COR-L47 (cell line): ENCODE measurements at regions not wholly inside any gene's neighbourhood (a gene's known extent, or its start where the extent isn't known, plus 50 kb on each side); places are given as distances from the start of the nearest gene placed in this dataset.

Source experiments
- DNase-seq: peaks from one replicate; lab custom pipeline; 2025; lab: John Stamatoyannopoulos, UW

DNA sequence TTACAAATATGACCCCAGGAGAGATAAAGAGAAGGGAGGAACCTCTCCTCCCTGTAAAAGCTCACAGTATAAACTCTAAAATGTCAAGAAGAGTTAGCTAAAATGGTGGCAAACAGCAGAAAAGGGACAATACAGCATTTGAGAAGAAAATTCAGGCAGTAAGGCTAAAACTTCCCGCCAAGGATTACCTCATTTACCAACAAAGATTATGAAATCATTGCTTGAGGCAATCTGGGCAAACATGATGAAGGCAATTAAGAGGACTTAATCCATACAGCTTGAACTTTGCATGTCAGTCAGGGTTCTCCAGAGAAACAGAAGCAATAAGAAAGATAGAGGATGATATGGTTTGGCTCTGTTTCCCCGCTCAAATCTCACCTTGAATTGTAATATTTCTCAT lies 81.4 kb downstream of the CMPK2 start:
- DNase-seq, result no peak

DNA sequence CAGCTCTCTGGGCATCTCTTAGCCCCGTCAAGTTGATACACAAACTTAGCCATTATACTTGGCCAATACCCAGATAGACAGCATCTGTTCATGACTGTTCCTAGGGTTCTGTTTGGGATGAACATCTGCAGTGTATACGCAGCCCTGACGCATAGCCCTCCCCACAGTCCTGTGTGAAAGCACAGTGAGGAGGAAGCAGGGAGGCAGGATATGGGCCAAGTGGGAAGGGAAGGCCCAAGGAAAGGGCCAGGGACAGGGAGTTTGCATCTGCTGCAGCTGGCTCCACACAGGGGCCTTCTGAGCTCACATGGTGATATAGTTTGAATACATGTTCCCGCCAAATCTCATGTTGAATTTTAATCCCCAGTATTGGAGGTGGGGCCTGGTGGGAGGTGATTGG lies 80.2 kb downstream of the CMPK2 start:
- no peak for DNase-seq

DNA sequence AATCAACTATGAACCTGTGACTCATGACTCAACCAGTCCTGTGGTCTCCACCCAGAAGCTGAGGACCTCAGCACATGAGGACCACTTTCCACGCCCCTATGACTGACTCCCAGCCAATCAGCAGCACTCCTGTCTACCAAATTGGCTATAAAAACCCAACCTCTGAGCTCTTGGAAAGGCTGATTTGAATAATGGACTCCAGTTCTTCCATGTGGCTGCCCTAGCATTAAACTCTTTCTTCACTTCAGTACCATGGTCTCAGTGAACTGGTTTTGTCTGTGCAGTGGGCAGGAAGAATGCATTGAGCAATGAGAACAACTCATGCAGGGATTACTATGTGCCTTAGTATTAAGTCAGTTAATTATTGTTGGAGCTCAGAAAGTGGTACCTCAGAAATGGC lies 78.3 kb downstream of the CMPK2 start:
- DNase-seq, result no peak

DNA sequence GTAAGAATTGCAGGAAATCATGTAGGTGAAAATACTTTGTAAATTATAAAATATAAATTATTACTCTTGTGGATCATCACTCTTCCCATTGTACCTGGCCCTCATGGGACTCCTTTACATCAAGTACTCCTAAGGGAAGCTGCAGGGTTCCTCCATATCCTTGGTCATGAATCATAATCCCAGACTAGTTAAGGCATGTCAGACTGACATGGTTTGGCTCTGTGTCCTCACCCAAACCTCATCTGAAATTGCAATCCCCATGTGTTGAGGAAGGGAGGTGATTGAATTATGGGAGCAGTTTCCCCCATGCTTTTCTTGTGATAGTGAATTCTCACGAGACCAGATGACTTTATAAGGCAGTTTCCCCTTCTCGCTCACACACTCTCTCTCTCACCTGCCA lies 77.1 kb downstream of the CMPK2 start:
- DNase-seq, result no peak

DNA sequence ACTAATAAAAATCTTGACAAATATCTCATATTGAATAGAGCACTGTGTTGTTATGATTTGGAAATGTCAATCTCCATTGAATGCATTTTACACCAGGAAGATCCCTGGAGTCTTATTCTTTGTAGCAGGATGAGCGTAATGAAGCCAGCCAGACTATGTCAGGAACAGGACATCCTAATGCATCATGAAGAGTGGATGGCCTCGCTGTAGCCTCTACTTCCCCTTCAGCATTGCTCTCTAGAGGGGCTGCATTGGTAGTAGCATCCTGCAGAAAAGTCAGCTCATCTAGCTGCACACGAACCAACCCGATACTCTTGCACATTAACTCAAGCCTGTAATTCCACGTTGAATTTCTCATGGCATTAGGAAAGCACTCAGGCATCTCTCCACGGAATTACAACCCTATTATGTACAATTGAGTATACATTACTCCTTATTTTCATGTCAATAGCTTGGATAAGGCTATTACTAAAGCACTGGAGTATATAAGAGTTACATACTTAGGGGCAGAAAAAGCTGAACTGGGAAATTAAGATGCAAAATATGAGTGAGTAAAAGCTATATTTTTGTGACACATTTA lies 76.1 kb downstream of the CMPK2 start:
- DNase-seq, result no peak

DNA sequence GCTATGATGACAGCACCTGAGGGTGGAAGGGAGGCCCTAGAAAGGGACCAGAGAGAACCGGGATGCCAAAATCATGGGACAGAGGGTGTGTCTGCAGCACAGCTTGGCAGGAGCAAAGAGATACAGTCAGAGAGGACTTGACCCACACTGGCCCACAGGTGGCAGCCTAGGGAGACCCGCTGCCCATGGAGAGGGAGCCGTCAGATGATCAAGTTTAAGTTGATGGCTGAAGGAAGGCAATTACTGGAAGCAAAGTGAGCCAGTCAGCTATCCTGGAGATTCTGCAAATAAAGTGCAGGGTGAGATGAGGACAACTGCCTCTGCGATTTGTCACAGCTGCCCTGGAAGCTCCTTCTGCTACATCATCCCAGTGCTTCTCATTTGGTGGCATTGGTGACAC lies 74.0 kb downstream of the CMPK2 start:
- DNase-seq, result peak; percentile 10

DNA sequence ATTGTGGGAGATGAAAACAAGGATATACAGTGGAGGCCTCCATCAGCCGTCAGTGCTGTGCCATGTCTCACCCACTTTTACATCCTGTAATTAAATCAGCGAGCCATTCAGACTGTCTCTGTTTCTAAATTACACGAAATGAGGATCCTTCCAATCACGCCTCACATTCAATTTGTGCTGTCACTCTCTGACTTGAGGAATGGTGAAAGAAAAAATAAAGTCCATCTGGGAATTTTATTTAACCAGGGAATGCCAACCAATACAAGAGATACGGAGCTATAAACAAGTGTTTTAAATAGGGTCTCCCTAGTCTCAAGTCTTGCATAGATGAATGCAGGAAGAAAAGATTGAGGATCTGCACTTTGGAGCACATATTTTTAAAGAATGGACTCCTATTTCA lies 72.8 kb downstream of the CMPK2 start:
- DNase-seq, result peak; percentile 25

DNA sequence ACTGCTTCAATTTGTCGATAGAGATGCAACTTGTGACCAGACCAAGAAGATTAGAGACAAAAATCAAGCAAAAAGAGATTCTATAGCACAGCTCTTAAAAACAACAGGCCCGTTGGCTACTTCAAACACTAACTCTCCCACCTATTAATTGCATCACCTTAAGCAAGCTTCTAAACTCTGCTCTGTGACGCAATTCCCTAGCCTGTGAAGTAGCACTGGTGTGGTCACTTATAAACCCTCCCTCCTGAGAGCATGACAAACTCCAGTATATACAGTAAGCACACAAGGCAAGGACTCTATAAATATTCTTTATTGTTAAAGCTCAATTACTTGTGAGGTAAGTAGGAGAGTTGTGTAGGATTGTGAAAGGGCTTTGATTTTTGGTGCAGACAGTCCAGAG lies 72.3 kb downstream of the CMPK2 start:
- no peak for DNase-seq

DNA sequence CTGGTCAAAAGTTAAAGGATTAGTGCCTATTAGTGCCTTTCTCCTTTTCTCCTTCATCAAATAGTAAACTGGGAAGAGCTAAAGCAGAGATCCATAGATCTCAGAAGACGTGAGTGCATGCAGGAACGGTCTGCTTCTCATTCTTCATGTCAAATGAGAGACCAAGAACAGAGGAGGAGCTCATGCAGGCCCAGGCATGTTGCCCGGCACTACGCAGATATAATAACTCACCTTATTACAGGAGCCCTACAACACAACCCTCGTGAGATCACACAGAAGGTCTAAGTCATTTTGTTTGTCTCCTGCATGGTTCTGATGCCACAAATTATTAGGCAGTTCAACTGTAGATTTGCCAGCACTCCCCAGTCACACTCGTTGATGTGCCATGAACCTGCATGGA lies 71.8 kb downstream of the CMPK2 start:
- DNase-seq, result no peak

DNA sequence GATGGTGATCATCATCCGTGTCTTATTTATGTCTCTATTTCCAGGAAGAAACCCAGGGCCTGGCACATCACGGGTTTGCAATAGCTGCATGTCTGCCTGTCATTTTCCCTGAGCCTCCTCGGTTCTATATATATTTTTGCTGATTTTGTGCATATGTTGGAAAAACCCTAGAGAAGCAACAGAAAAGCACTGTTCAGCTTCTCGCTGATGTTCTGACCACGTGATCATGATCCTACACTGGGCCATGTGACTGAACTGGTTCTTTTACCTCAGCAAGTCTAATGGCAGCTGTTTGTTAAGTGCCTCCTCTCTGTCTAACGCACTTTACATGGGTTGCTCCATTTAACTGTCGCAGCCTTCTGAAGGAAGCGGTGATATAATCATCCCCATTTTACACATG lies 71.3 kb downstream of the CMPK2 start:
- DNase-seq, result no peak
